GF-D8 (cell line): ENCODE measurements at regions not wholly inside any gene's neighbourhood (a gene's known extent, or its start where the extent isn't known, plus 50 kb on each side); places are given as distances from the start of the nearest gene placed in this dataset.

ENCODE experiments used
- DNase-seq: peaks from one replicate; lab custom pipeline; 2025; lab: John Stamatoyannopoulos, UW

DNA sequence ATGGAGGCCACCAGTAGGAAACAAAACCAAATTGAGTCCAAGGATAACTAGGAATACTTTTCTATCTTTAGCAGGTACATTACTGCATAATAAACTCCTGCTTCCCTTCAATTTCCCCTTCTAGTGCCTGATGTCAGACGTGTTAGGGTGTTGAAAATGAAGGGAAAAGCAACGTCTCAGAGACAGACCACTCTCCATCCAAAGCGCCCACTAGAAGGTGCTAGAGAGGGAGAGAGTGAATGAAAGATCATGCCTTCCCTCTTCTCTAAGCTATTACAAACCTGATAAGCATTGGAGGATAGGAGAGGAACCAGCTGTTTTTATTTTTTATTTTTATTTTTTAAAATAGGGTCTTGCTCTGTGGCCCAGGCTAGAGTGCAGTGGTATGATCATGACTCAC lies 64.1 kb downstream of the ZNF641 start:
- DNase-seq, result no peak

GRCh38 chr12:48285751-48286650 lies 64.7 kb downstream of the ZNF641 start:
- no peak for DNase-seq

GRCh38 chr12:48281811-48282210 lies 68.9 kb downstream of the ZNF641 start:
- no peak for DNase-seq

- DNase-seq, result no peak
Measured at GRCh38 chr12:48280572-48280971, 70.1 kb downstream of the ZNF641 start.

DNA sequence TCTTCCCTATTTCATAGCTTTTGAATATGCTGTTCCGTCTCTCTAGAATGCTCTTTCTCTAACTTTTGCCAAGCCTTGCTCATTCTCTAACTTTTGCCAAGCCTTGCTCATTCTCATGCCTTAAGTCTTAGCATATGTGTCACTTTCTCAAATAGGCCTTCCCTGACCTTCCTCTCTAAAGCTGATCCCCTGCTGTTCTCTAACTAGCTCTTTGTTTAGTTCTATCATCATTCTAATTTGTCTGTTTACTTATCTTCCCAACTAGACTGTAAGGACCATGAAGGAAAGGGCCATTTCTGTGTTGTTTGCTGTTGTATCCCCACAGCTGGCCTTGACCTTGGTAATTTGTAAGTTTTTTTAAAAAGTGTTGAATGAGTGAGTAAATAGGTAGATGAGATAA lies 71.1 kb downstream of the ZNF641 start:
- no peak for DNase-seq

DNA sequence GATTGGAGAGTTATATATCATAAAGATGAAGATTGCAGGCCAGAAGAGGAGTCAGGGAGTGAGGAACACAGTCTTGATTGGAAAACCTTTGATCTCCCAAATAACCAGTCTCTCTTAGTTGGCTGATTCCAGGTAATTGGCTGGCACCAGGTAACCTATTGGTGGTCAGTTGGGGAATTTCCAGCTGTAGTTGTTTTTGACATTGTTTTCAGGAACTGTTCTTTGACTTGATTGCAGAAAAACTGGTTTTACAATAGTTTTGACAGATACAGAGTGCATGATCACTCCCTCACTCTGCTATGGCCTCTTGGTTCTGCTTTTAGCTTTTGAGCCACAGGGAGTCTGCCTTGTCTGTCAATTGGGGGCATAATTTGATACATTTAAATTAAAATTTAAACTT lies 71.6 kb downstream of the ZNF641 start:
- DNase-seq, result peak; percentile 20

DNA sequence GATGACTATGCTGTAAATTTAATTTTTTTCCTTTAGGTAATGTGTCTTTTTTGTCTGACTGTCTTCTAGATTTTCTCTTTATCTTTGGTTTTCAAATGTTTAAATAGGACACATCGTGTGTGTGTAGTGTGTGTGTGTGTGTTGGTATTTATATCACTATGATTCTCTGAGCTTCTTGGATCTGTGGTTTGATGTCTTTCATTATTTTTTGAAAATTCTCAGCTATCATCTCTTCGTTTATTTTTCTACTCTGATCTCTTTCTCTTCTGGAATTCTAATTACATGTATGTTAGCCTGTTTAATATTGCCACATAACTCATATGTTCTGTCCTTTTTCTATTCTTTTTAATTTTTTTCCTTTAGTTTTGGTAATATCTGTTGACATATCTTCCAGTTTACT lies 73.5 kb upstream of the OR10AD1 start:
- DNase-seq, result no peak

DNA sequence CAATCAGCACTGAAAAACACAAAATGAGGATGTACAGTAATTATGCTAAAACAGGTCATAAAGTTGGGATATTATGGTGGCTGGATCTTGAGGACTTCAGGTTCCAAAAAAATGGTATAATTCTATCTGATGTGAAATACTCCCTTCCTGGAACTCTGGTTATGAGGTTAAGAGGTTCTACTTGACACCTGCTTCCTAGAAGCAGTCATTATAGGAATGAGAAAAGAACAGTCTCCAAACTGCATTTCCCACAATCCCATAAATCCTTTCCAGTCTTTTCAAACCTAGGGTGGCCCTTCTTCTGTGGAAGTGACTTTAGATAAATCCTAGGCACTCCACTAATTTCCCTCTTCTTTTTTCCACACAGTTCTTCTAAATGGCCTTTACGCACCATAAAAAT lies 63.7 kb upstream of the OR10AD1 start:
- no peak for DNase-seq

GRCh38 chr12:48265777-48266176 lies 62.7 kb upstream of the OR10AD1 start:
- DNase-seq, result no peak

DNA sequence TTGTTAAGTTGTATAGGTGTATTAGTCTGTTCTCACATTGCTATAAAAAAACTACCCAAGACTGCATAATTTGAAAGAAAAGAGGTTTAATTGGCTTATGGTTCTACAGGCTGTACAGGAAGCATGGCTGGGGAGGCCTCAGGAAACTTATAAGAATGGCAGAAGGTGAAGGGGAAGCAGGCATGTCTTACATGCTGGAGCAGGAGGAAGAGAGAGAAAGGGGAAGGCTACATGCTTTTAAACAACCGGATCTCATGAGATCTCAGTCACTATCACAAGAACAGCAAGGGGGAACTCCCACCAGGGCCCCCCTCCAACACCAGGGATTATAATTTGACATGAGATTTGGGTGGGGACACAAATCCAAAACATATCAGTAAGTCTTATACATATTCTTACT lies 60.5 kb upstream of the OR10AD1 start:
- DNase-seq, result no peak

DNA sequence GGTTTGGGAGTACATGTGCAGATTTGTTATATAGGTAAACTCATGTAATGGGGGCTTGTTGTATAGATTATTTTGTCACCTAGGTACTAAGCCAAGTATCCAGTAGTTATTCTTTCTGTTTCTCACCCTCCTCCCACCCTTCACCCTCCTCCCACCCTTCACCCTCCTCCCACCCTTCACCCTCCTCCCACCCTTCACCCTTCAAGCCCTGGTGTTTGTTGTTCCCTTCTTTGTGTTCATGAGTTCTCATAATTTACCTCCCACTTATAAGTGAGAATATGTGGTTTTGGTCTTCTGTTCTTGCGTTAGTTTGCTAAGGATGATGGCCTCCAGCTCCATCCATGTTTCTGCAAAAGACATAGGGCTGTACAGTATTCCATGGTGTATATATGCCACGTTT lies 58.7 kb upstream of the OR10AD1 start:
- DNase-seq, result no peak
